ENCODE measurements at regions not wholly inside any gene's neighbourhood (a gene's known extent, or its start where the extent isn't known, plus 50 kb on each side); places are given as distances from the start of the nearest gene placed in this dataset.
"Not testable (repeated sequence)": the region's sequence is repeated elsewhere in the genome, so short reads cannot be mapped to it uniquely, and the experiment has no call there.

GRCh38 chr1:147062956-147063355 lies 109.3 kb downstream of the PRKAB2 start:
- no peak for TF ChIP-seq CTCF (IDR thresholded peaks at IDR 0.05; ENCODE audit: control insufficient read depth, insufficient read depth, low read depth, low read length, missing control alignments)

GRCh38 chr1:147061880-147062279 lies 110.4 kb downstream of the PRKAB2 start:
- not testable (repeated sequence) for H3K4me3 ChIP-seq (ENCODE audit: control insufficient read depth, low read depth, low read length)

More at GRCh38 chr1:147062956-147063355, 109.3 kb downstream of the PRKAB2 start:
- no peak overlapping the region for H3K4me3 ChIP-seq (ENCODE audit: control insufficient read depth, low read depth, low read length)
- DNase-seq (ENCODE audit: low read depth): no peak

GRCh38 chr1:147053269-147053668 lies 115.1 kb downstream of the NBPF12 start:
- no peak for TF ChIP-seq CTCF (IDR thresholded peaks at IDR 0.05; ENCODE audit: control insufficient read depth, insufficient read depth, low read depth, low read length, missing control alignments)

More at GRCh38 chr1:147061880-147062279, 110.4 kb downstream of the PRKAB2 start:
- DNase-seq (ENCODE audit: low read depth): not testable (repeated sequence)

GRCh38 chr1:147052677-147053076 lies 114.6 kb downstream of the NBPF12 start:
- TF ChIP-seq CTCF (IDR thresholded peaks at IDR 0.05; ENCODE audit: control insufficient read depth, insufficient read depth, low read depth, low read length, missing control alignments): no peak
- no peak for DNase-seq (ENCODE audit: low read depth)
- H3K4me3 ChIP-seq (ENCODE audit: control insufficient read depth, low read depth, low read length): no peak overlapping the region

More at GRCh38 chr1:147053269-147053668, 115.1 kb downstream of the NBPF12 start:
- H3K4me3 ChIP-seq (ENCODE audit: control insufficient read depth, low read depth, low read length): no peak overlapping the region
- no peak for DNase-seq (ENCODE audit: low read depth)

- H3K4me3 ChIP-seq (ENCODE audit: control insufficient read depth, low read depth, low read length): no peak overlapping the region
- DNase-seq (ENCODE audit: low read depth): no peak
- TF ChIP-seq CTCF (IDR thresholded peaks at IDR 0.05; ENCODE audit: control insufficient read depth, insufficient read depth, low read depth, low read length, missing control alignments): no peak
Observed at GRCh38 chr1:147052143-147052542, 114.0 kb downstream of the NBPF12 start.

GRCh38 chr1:147051136-147051535 lies 113.0 kb downstream of the NBPF12 start:
- DNase-seq (ENCODE audit: low read depth): no peak
- H3K4me3 ChIP-seq (ENCODE audit: control insufficient read depth, low read depth, low read length): no peak overlapping the region
- TF ChIP-seq CTCF (IDR thresholded peaks at IDR 0.05; ENCODE audit: control insufficient read depth, insufficient read depth, low read depth, low read length, missing control alignments): no peak

- H3K4me3 ChIP-seq (ENCODE audit: control insufficient read depth, low read depth, low read length): no peak overlapping the region
- DNase-seq (ENCODE audit: low read depth): no peak
- no peak for TF ChIP-seq CTCF (IDR thresholded peaks at IDR 0.05; ENCODE audit: control insufficient read depth, insufficient read depth, low read depth, low read length, missing control alignments)
Observed at GRCh38 chr1:147050654-147051053, 112.5 kb downstream of the NBPF12 start.

- DNase-seq (ENCODE audit: low read depth); H3K4me3 ChIP-seq (ENCODE audit: control insufficient read depth, low read depth, low read length): not testable (repeated sequence)
Observed at GRCh38 chr1:147046863-147047394, 108.8 kb downstream of the NBPF12 start.
